HG03469 (cell line): ENCODE measurements at regions not wholly inside any gene's neighbourhood (a gene's known extent, or its start where the extent isn't known, plus 50 kb on each side); places are given as distances from the start of the nearest gene placed in this dataset.
A peak's percentile ranks its signal among the peaks of the same experiment; 100 is the strongest.

ENCODE experiments used
- ATAC-seq: cut with Tn5 transposase; IDR thresholded peaks from one replicate; pipeline ENCODE4 v1.9.1; 2021; ENCODE audit warnings: mild to moderate bottlenecking, moderate library complexity, moderate number of reproducible peaks; ENCODE audit not compliant: unreplicated experiment

DNA sequence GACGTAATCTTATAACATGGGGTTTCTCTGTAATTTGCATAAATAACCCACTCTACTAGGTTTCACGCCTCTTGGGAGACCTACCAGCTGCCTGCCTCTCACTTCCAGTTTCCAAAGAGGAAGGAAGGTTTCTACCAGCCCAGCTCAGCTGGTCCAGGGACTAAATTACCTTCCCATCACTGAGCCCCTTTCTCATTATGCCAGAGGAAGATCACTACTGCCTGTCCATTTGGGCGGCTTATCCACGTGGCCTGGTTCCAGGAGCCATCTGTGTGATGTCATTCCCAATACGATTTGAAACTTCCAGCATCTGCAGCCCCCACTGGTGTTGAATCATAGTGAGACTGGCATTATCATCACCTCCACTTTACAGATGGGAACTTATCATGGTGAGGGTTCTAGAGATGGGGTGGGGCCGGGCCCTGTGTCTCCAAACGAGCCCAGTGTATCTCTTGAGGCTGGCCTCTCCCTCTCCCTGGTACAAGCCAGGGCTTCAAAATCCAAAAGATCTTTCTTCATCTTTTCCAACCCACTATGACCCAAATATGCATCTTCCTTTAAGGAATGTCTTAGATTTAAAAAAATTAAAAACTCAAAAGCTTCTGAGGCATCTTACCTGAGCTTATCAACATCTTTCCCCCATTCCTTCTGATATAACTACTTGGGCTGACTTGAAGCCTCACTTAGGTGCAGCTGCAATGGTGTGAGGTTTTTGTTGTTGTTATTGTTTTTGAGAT, 140.8 kb downstream of the DDX1 start:
- peak; percentile 95 for ATAC-seq

DNA sequence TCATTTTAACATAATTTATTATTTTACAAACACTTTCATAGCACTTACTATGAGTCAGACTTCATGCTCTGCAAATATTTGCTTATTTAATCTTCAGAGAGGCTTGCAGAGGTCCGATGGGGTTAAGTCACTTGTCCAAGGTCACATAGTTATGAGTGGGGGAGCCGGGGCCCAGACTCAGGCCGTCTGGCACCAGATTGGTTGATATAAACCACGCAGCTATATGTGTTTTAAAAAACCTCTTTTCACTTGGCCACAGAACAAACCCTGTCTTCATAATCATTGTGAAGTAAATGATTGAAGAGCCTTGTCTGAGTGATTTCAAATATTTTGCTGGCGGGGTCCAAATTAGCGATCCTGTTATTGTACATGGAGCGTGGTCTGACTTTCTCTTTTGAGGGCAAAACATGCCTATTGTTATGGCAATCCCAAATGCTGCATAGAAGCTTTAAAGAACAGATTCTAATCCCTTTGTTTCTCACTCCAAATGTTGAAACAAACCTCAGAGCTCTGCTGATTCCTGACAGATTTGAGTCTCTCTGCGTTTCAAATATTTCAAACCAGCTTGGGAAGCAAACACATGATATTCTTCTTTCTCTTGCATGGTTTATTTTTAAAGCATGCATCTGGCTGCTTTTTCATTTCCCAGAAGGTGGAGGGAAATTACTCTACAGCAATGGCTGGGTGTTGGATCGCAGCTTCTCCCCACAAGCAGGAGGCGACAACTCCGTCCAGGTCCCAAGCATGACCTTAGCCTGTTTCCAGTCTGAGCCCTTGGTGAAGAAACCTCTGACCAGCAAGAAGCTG, 142.4 kb downstream of the DDX1 start:
- no peak for ATAC-seq

DNA sequence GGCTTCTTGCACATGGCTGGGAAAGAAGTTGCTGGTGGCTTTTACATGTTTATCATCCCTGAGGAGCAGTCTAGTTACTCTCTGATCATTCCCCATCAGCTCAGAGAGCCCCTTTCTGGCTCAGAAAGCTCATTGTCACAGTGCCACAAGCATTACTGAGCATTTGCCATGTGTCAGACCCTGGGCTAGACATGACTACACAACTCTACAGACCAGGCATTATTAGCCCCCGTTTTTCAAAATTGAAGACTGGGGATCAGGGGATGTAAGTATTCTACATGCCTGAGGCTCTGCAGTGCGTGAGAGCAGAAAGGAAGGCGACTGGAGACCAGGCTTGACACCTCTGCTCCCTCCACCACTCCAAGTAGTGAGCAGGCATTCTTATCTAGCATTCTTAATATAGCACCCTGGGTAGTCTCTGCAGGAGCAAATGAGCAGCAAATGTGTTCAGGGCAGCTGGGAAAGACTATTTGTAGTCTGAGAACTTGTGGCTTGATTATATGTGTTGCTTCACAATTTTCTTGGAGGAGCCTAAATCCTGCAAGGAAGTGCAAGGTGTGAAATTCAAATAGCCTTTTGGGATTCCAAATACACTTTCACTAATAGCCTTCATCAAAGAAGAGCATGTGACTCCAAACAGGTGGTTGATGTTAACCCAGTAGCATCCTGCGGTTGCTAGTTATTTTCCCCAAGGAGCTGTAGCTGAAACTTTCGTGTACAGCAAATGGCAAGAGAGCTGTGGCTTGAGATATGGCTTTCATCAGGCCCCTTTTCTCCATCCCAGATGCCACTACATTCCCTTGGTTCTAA, 143.2 kb downstream of the DDX1 start:
- ATAC-seq: no peak

DNA sequence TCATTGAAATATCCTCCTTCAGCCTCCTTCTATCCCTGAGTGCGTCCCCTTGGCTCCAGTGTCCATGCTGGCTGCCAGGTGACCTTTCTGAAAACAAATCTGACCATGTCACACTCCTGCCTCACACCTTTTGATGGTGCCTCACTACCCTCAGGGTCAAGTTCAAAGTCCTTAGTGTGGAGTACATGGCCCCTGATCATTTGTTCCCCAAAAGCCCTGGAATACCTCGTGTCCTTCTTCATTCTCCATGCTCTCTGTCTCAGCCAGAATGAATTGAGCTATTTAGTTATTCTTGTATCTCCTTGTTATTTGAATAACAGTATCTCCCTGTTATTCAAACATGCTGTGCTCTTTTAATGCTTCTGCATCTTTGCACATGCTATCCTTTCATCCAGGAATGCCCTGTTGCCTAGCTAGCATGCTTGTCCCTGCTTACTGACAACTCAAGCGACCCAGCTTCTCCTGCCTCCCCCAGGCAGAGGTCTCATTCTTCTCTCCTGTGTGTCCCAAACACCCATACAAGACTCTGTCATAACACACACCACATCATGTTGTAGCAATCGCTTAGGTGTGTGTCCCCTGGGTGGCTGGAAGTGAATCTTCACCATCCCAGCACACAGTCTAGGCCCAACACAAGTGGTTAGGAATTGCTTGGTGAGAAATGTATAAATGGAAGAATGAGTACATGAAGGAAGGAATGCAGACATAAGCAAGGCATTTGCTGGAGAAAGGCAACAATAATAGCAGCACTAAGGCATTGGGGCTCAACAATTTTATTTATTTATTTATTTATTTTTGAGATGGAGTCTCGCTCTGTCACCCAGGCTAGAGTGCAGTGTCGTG, 144.0 kb downstream of the DDX1 start:
- no peak for ATAC-seq

DNA sequence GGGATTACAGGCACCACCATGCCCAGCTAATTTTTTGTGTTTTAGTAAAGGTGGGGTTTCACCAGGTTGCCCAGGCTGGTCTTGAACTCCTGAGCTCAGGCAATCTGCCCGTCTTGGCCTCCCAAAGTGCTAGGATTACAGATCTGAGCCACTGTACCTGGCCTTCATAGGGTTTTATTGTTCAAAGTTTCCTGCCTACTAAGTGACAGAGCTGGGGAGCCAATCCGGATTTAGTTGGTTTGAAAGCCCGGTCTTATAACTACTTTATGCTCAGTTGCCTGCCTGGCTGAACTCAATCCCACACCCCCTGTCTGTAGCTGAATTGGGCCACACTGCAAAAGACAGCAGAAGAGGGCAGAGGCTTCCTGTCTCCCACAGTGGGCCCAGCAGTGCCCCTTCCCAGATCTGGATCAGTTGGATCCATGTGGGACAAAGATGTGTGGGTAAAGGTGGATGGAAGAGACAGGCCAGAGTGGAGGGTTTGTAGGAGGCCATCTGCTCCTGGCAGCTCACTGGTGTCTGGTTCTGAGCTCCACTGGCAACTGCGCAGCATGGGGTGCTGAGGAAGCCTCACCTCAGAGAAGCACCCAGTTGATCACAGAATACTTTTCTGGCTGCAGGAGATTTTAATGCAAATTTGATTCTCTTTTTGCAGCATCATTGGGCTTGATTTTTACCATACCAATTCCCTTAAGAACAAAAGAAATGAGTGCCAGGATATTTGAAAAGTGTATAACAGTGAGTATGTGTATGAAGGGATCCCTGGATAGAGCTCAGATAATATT, 144.9 kb downstream of the DDX1 start:
- ATAC-seq: no peak

DNA sequence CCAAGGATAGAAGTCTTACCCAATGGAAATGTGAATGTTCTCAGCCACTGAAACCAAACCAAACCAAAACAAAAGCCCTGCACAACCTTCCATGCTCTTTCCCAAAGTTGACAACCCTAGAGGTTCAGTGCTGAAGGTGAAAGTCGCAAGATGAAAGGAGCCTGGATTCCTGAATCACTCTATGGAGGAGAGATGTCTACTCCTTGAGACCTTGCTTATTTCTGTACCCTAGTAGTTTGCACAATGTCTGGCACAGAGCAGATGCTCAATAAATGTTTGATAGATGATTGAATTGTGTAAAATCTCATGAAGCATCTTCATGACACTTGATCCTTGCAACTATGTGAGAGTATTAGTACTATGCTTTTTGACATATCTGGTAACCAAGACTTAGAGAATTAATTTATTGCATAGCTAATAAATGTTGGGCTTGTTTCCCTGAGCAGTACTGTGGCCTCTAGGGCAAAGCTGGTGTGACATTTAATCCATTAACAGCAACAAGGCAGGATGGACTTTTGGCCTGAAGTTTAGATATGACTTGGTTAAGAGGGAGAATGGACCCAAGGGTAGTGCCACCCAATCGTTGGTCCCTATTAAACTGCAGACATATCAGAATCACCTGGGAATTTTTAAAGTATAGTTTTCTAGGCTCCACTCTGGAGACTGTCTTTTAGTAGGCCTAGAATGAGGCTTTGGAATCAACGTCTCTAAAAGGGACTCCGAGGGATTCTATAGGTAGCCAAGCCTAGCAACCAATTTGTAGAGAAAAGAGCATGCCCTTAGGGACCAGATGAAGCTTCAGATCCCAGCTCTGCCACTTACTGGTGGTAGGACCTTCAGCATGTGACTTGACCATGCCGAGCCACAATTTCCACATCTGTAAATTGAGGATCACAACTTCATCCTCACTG, 145.9 kb downstream of the DDX1 start:
- ATAC-seq: no peak

DNA sequence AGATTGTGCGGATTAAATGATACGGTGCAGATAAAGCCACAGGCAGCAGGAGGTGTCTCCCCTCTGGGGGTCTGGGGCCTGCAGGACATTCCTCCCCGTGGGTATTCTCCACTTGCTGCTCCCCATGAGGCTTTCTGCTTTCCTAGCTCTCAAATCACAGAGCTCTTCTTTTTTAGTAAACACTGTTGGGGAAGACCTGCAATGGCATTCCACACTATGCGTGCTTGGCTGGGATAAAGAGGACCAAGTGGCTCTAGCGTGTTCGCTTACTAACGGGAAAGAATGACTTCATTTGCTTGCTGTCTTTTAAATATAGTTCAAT, 146.5 kb downstream of the DDX1 start:
- no peak for ATAC-seq

DNA sequence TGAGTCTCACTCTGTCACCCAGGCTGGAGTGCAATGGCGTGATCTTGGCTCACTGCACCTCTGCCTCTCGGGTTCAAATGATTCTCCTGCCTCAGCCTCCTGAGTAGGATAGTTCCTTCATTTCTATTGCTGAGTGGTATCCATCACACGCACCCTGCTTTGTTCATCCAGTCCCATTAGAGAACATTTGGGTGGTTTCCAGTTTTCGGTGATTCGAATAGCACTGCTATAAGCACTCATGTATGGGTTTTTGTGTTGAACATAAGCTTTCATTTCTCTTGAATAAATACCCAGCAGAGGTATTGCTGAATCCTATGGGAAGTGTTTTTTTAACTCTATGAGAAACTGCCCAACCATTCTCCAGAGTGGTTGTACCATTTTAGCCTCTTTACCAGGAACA, 147.3 kb downstream of the DDX1 start:
- no peak for ATAC-seq

DNA sequence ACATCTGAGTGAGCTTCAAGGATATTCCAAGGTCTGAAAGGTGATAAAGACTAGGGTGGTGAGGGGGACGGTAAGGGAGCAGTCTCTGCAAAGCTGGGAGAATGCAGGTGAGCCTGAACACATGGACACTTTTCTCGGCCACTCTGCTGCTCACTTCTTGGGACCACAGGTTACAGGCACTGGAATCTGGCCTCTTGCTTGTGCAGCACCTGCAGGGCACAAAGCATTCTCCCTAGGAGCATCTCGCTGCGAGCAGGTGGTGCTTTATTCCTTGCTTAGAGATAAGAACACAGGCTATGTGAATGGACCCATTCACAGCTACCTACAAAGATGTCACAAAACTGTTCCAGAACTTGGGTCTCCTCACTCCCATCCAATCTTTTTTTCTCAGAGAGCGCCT, 153.2 kb downstream of the DDX1 start:
- no peak for ATAC-seq

DNA sequence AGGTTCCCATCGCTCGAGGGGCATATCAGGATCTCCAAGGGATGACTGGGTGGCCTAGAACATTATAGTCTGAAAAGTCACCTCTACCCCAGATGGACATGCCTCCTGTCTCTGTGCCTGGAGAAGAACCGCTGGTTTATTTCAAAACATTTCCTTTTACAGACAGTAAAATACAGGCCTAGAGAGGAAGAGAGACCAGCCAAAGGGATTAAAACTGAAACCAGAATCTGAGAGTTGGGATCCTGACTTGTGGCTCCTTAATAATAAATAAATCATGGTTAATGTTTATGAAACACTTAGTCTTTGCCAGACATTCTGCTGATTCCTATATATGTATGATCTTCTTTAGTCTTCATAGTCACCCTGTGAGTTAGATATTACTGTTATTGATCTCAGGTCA, 153.7 kb downstream of the DDX1 start:
- ATAC-seq: no peak

DNA sequence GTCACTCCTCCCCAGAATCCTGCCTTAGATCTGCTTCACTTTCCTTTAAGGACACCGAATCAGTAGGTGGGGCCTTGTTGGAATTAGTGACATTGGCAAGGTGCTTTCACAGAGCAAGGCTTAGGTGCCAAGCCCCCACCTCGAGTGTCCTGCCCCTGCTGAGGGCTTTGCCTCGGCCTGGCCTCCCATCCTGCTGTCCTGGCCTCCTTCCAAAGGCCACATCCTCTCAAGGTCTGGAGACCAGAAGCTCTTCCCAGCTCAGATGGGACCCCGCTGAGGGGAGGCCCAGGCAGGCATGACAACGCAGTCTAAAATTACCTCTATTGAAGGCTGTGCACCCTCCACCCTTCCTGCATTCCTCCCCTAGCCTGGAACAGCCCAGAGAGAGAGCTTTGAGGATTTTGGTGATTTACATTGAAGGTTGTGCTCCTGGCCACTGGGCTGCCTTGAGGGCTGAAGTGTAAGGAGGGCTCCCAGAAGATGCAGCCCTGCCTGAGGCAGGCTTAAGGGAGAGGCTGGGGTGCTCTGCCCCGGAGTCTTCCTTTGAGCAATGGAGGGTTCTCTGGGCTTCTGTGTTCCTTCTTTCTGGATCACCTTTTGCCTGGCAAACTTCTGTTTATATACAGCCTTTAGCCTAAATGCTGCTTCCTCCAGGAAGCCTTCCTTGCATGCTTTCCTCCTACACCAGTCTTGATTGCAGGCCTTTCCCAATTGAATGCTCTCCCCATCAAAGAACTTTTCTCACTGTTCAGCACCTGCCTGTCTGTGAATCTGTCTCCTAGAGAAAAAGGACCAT, 154.4 kb downstream of the DDX1 start:
- ATAC-seq: no peak

DNA sequence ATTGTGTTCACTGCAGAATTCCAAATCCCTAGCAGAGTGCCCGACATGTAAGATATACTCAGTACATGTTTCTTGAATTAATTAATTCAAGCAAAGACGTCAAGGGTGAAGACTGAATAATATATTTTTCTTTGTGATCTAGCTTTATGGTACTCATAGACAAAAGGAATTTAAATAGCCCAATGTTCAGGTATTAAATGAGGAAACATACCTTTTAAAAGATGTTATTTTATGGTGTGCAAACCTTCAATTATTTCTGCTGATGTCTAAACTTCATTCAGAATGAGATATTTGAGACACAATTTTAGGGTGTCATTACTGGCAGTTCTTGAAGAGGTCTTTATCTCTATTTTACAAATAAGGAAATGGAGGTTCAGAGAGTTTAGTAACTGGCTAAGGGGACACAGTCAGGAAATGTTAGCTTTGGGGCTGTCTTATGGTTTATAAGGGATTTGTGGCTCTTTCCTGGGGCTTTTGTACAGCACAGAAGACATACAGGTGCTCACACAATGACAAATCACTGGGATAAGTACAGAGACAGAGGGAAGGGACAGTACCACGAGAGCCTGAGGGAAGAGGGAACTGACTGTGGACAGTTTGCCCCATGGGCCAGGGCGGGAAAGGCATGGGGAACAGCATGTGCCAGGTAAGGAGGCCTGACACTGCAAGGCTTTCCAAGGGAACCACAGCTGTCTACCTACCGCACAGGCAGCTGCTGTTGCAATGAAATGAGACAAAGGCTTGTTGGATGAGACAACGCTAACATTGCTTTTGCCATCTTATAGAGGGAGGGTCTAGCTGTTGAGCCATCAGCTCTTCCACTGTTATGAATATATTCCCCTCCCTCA, 155.3 kb downstream of the DDX1 start:
- ATAC-seq: no peak

DNA sequence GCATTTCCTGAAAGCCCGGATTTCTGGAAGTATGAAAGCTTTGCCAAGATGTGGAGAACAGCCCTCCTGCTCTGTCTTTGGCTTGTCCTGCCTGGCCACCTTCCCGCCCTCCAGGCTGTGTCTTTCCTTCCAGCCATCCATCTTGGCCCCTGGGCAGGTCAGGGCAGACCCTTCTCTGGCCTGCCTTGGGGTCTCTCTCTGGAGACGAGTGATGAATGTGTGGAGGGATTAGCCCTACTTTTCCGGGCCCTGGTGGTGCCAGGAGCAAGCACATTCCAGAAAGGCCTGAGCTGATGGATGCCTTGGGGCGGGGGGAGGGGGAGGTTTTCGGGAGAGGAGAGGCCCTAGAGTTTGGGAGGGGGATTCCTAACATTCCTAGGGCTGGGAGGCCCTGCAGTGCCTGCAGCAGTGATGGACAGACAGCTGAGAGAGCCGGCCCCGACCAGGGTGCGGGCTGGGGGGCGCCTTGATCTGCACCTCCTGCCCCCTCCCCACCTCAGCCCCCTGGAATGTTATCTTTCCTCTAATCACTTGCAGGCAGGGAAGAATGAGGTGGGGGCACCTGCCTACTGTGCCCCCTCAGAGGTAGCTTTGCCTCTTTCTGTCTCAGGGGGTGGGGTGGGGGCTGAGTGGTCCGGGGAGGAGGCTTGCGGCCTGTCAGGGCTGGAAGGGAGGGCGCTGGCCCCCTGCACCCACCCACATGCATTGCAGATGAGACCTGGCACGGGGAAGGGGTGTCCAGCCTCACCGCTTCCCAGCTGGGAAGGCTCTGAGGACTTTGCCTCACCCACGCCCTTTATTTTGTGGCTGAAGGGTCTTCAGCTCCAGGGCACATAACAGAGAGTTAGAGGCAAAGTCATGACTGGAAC, 156.2 kb downstream of the DDX1 start:
- no peak for ATAC-seq

DNA sequence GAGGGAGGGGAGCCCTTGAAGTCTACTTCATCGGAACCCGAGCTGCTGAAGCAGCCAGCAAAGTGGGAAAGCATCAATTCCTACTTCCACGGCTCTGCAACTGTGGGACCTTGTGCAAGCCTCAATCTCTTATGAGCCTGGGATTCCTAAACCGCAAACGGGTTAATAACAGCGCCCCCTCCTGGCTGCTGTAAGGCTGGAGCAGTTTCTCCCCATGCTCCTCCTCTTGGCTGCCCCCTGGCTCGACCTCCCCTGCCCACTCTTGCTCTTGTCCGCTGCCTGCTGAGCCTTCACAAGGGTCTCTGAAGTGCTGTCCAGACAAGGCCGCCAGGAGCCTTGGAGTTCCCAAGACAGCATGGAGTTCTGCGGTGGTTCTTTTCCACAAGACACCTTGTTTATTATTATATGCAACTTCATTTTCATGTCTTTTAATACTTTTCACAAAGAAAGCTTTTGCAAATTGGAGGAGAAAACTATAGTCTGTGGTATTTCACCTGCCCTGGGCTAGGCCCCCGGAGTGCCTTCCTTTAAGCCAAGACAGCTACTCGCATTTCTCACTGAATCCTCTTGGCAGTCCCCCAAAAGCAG, 157.2 kb downstream of the DDX1 start:
- no peak for ATAC-seq

DNA sequence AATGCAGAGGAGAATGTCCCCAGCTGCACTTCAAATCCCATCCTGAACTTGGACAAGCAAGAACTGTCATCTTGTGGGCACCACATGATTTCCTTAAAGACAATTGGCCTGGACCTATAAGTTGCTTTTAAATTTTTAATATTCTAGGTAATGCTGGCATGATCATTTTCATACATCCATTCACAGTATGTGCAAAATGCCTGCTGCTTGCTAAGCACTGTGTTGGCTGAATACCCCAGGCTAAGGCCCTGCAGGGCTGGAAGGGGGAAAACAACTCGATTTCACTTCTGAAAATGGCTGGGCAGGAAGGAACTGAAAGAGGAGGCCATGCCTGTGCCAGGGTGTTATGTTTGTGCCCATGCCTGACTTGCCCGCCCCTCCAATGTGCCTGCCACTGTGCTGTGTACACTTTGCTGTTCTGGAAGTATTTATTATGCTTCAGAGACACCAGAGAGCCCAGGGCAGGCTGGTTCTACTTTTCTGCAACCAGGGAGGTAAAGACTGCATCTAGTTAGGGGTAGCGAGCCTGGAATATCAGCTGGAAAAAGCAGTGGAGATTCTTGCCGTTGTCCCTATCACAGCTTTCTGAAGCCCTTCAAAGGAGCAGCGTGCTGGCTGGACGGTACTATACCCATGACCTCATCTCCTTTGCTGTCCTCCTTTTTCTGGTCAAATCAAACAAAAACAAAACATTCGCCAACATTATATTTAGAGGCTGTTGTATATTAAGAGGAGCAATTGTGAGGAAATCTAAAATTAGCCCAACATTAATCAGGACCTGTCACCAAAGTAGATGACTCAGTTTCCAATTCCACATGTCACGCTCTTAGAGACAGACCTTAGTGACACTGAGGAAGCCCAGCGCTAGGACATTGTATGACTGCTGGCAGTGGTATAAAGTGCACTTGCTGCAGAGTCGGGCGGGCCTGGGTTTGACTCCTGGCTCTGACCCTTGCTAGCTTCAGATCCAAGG, 158.1 kb downstream of the DDX1 start:
- no peak for ATAC-seq
